Epithelial cell of prostate (primary cell): ENCODE measurements at regions not wholly inside any gene's neighbourhood (a gene's known extent, or its start where the extent isn't known, plus 50 kb on each side); places are given as distances from the start of the nearest gene placed in this dataset.

Source experiments
- DNase-seq: peaks from one replicate; pipeline ENCODE4 v3.0.0-alpha.2; 2011; ENCODE audit warnings: low read depth, low spot score
- H3K27ac ChIP-seq: fragments of 450-650 bp; 2 replicates; pipeline ENCODE4 v1.5.1; 2017; ENCODE audit warnings: mild to moderate bottlenecking

DNA sequence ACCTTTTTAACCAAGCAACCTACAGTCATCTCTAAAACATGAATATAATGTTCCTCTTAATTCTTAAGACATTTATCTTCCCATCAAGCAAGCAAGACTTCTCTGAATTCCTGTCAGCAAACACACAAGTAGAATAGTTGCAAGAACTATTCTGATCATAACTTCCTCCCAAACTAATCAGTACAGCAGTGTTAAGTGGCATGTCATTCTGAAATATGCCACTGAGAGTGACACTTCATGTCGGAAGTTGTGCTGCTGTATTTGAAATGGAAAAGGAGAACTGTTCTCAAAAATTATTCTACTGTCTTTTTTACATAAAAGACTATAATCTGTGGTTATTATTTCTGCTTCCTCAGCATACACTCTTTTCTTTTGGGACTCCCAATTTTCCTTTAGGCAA lies 546.6 kb downstream of the PCDH18 start:
- DNase-seq = no peak
- no peak overlapping the region for H3K27ac ChIP-seq

DNA sequence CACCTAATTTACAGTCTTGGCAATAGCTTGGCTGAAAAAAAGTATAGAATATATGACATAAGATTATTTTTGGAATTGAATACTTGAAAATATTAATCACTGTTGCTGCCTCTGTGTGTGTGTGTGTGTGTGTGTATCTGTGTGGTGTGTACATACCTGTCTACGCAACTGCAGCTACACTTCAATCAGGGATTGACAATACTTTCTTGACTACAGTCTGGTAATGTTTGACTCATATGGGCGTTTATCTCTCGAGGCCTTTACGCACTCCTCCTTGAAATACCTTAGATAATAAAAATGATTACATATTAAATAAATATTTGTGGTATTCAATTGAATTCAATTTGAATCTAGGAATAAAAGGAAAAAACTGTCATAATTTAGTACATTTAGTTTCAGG lies 565.2 kb downstream of the PCDH18 start:
- no peak for DNase-seq
- no peak overlapping the region for H3K27ac ChIP-seq

DNA sequence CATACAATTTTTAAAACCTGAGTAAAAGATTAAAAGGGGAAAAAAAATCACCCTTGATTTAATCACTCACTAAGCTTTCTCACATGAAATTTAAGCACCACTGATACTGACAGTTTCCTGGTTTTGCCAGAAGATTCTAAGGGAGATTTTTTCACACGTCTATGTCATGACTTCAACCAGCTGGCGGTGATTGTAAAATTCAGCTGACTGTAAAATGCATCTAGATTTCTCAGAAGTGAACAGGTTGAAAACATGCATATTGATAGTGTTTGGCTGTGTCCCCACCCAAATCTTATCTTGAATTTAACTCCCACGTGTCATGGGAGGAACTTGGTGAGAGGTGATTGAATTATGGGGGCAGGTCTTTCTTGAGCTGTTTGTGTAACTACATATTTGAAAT lies 566.8 kb downstream of the PCDH18 start:
- H3K27ac ChIP-seq = no peak overlapping the region
- DNase-seq = no peak

DNA sequence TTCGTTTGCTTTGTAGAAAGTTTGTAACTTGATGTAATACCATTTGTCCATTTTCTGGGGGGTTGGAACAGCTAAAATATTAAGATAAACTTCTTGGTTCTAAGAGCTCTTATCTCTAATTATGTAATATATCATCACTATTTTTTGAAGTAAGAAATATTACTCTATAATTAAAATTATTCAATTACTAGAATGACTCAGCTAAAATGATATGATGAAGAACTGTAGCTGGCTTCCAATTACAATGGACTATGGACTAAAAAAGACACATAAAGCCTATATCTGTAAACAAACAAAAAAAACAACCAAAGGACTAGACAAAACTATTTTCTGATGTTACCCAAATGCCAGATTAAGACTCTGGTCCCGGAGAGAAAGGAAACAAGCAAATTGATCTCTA lies 569.4 kb downstream of the PCDH18 start:
- DNase-seq = no peak
- H3K27ac ChIP-seq = no peak overlapping the region

DNA sequence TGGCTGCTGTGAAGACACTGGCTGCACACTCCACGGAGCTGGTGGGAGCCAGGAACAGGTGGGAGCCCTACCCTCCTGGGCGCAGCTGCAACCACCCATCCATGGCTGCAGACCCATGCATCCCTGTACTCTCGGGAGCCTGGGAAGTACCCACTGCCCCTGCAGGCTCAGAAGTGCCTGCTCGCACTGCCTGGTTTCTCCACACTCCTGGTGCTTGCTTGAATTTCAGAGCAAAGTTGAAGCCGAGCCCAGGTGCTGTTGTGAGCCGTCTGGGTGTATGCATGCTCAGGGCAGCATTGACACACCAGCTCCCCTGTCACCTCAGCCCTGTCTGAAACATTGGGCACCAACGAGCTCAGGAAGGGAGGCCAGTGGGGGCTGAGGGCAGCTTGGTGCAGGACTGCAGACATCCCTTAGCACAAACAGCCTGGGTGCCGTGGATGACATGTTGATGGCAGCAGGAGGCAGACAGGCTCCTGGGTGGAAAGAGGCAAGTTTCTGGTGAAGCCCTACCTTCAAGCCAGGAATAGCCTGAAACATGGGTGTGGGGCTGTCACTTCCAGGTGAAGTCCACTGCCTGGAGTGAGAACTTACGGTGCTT lies 585.9 kb downstream of the PCDH18 start:
- no peak for DNase-seq
- no peak overlapping the region for H3K27ac ChIP-seq

DNA sequence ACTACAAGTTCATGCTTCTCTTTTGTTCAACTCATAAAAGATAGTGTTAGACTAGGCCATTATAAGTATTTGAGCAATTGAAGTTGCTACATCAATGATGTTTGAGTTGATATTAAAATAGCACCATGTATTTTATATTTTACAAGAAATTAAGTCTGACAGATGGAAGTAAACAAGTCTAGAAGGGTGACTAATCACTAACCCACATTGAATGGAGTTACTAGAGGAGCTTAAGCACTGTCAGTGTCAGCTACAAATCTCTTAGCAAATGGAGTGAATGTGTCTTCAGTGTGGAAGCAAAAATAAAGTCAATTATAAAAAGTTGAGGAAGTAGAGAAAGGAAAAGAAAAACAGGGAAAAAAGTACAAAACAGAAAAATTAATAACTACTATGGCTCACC lies 592.5 kb downstream of the PCDH18 start:
- H3K27ac ChIP-seq = no peak overlapping the region
- no peak for DNase-seq

DNA sequence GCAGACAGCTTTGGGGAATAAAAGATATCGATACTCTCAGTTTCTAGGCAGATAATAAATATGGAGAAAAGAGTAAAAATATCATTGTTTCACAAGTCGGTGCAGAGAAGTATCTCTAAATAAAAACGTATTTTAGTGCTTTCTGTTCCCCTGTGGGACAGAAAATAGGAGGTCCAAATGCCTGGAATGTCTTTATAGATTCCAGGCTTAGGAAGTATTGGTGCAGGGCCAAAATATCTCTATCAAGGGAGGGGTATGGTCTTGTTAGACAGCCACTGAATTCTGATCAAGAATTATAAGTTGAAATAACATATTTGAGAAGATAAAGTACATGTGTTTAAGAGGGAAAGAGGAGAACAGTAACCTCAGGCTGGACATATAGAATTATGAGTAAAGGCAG lies 596.4 kb downstream of the PCDH18 start:
- no peak for DNase-seq
- no peak overlapping the region for H3K27ac ChIP-seq

DNA sequence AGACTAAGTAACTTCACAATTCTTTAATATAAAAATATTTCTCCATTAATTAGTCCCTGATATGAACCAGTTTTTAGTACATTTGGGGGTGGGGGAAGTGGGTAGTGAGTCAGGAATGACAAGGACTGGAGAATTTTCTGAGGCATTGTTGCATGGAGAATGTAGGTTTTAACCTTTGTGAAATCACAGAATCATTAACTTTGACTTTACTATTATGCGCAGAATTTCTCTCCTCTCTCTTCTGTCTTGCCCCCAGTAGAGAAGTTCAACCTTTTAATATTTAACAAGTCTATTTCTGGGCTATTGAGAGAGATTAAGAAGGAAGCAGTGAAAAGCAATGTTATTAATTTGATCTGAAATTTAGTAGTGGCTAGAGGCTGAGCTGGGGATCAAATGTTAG lies 597.0 kb downstream of the PCDH18 start:
- DNase-seq = no peak
- no peak overlapping the region for H3K27ac ChIP-seq

DNA sequence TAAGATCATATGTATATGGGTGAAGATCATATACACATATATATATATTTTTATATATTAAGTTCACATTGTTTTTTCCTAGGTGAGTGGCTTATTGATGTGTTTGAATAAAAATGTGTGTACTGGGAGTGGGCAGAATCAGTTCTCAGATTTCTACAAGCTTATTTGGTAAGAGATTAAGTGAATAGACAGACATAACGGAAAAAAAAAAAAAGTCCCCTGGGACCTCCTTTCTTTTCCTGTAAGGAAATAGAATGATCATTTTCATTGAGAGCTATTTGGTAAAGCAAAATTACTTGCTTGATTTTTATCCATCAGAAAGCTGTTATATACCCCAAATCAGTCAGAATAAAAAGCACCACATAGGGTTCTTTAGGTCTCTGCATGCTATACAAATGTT lies 597.7 kb downstream of the PCDH18 start:
- H3K27ac ChIP-seq = no peak overlapping the region
- no peak for DNase-seq

DNA sequence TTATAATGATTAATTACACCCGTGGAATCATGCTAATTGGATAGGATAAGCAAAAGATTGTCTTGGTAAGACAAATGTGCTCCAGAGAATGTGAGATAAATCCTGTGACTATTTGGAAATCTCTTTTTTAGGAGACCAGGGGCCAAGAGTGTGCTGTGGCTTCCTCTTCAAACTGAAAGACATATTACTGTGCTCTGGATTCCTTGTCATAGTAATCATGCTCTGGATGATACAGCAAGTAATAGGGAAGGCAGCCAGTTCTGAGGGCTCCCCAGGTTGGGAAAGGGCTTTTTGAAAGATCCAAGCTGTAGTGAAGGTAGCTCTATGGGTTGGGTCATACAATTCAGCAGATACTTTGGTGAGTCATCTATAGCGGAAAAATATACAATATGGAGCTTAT lies 600.5 kb downstream of the PCDH18 start:
- no peak for DNase-seq
- no peak overlapping the region for H3K27ac ChIP-seq

DNA sequence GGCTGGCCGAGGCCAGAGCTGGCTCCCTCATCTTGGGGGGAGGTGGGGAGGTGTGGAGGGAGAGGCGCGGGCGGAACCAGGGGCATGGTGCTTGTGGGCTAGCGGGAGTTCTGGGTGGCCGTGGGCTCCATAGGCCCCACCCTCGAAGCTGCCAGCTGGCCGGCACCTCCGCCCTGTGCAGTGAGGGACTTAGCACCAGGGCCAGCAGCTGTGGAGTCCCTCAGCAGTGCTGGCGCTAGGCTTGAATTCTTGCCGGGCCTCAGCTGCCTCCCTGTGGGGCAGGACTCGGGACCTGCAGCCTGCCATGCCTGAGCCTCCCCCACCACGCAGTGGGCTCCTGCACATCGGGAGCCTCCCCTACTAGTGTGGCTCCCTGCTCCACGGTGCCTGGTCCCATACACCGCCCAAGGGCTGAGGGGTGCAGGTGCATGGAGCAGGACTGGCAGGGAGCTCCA lies 603.3 kb downstream of the PCDH18 start:
- no peak for DNase-seq
- H3K27ac ChIP-seq = no peak overlapping the region

DNA sequence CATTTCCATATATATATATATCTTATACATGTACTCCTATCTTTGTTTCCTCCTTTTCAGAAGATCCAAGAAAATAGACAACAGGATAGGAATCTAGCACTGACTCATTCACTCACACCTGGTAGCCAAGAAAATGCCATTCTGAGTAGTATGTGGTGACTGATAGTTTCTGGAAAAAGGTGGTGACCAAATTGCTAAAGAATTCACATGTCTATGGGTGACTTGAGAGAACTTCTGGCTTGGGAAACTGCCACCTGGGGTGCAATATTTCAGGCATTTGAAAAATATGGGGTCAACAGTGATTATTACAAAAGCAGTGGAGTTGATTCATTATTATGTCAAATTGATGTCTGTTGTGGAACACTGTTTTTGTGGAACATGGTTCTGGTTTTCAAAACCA lies 605.1 kb downstream of the PCDH18 start:
- peak overlapping the region; percentile 16 for H3K27ac ChIP-seq
- DNase-seq = peak; percentile 22

DNA sequence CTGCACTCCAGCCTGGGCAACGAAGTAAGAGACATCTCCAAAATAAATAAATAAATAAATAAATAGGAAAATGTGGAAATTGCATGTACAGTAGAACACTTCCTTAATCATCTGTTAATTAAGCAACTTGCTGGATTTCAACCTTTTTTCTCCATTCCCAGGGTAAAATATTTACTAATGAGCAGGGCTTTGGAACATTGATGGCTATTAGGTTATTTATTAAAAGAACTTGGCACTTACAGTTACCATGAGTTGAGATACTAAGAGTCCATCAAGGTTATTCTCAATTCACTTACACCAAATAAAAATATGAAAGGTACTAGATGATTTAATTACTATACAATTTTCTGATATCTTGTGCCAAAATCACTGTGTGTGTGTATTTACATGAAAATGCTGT lies 607.1 kb downstream of the PCDH18 start:
- H3K27ac ChIP-seq = no peak overlapping the region
- DNase-seq = no peak

DNA sequence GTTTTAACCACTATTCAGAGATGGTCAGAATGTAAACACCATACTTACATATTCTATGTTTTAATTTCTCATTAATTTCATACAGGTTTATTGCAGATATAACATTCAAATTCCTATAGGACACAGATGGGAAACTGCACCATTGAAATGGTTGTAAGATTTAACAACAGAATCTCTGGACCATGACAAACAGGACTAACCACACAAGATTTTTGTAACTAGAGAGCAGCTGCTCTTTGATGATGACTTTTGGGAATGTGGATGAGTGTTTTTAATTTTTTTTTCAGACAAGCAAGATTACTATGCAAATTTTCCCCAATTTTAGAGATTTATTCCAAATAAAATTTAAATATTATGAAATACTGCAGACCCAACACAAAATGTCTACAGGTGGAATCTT lies 610.2 kb downstream of the PCDH18 start:
- H3K27ac ChIP-seq = no peak overlapping the region
- no peak for DNase-seq

DNA sequence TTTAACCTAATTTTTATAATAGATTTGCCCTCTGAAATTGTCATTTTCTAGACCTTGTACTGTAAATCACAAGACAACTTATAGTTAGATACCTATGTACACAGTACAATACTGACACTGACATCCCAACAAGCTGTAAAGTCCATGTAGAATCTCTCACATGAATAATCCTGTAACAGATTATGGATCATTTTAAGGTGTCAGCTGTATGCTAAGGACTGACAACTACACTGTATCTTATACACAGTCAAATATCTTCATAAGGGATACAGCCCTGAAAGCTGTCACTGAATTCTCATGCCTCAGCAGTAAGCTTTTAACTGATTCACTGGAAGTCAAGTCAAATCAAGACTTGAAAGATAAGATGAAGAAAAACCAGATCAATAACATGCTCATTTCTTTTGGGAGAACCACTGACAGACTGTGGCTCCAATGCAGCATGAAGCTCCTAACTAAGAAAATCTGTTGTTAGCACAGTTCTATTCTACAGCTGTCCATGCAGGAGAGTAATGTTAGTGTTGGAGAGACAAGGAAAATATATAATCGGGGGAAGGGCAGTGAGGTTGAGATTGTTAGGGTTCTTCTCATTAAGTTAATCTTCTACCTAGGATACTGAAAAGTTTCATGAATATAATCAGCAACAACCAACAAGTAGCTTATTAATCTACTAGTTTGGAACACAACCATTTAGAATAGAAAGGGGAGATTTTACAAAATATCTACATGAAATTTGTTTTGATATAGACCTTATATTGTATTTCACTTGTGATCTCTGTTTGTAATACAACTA lies 612.0 kb downstream of the PCDH18 start:
- DNase-seq = no peak
- H3K27ac ChIP-seq = no peak overlapping the region

DNA sequence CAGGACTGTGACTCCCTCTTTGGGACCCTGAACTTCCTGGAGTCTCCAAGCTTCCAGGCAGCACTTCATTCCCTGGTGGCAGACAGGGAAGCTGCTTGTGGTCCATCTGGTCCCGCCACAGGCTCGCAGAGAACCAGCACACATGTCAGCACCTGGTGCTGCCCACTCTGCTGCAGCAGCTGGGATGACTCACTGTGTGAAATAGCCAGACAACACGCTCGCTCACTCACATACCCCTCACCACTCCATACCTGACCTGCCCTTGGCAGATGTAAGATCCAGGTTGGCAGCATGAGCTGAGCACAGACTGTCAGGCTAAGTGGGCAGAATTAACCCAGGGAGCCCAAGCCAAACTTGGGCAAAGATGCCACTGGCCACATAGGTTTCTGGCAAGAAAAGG lies 613.5 kb downstream of the PCDH18 start:
- H3K27ac ChIP-seq = no peak overlapping the region
- no peak for DNase-seq

DNA sequence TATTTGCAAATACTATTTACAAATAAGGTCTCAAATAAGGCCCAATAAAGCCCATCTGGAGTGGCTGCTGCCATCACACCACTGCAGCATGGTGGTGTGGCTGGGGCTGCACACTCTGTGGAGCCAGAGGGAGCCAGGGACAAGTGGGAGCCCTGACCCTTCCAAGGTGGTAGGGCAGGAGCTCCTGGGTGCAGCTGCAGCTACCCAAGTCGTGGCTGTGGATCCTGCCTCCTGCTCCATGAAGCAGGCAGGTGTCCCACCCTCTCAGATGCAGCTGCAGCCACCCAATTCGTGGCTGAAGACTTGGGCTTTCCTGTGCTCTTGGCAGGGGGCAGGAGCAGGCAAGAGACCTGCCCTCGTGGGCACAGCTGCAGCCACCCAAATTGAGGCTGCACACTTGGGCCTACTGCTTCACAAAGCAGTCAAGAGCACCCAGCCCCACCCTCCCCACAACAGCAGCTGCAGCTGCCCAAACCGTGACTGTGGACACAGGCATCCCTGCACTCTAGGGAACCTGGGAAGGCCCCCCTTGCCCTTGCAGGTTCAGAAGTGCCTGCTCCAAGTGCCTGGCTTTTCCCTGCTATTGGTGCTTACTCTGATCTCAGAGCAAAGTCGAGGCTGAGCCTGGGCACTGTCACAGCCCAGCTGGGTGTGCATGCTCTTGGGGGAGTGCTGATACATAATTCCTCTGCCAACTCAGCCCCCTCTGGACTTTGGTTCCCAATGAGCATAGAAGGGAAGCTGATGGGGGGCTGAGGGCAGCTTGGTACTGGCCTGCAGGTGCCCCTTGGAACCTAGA lies 614.8 kb downstream of the PCDH18 start:
- no peak overlapping the region for H3K27ac ChIP-seq
- DNase-seq = no peak

DNA sequence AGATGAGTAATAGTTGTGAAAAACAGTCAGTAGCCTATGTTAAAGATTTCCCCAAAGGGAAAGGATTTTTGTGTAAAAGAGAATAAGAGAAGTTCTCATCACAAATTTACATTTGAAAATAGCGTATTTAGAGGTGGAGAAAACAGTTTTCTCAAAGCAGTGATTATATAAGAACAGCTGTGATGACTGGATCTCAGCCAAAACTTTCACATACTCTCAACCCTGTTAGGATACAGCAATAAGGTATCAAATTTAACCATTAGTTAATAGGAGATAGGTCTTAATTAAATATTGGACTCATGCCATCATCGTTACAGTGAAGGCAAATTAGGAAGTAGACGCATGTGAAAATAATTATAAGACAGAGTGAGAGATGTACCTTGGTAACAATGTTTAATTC lies 622.7 kb downstream of the PCDH18 start:
- H3K27ac ChIP-seq = no peak overlapping the region
- no peak for DNase-seq

DNA sequence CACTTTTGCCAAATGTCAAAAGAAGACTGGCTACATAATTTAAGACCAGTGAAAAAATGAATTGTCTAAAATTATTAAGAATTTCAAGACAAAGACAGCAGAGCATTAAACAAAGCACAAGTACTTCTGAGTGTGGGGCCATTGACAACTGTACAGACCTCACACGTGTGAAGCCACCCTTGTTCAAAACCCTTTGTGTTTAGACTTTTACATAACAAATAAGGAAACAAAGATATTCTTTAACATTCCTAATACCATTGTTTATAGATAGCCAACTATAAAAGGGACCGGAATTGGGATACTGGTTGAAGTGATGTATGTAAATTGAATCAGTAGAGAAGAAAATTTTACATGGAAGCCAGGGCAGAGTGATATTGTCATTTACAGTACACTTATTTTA lies 624.2 kb downstream of the PCDH18 start:
- no peak for DNase-seq
- no peak overlapping the region for H3K27ac ChIP-seq

DNA sequence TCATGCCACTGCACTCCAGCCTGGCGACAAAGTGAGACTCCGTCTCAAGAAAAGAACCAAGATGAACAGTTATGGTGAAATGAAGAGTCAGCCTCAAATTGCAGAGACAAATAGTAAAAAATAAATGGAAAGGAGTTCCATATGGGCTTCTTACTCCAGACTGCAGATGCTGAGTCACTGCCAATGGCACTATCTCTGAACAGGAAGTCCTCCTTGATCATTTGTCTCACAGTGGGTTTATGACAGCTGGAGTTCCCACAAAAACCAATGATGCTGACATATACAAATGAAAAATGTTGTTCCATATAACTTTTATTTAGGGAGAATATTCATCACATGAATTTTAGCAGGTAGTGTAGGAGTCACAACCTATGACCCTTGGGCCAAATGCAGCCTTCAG lies 631.6 kb downstream of the PCDH18 start:
- no peak overlapping the region for H3K27ac ChIP-seq
- no peak for DNase-seq

DNA sequence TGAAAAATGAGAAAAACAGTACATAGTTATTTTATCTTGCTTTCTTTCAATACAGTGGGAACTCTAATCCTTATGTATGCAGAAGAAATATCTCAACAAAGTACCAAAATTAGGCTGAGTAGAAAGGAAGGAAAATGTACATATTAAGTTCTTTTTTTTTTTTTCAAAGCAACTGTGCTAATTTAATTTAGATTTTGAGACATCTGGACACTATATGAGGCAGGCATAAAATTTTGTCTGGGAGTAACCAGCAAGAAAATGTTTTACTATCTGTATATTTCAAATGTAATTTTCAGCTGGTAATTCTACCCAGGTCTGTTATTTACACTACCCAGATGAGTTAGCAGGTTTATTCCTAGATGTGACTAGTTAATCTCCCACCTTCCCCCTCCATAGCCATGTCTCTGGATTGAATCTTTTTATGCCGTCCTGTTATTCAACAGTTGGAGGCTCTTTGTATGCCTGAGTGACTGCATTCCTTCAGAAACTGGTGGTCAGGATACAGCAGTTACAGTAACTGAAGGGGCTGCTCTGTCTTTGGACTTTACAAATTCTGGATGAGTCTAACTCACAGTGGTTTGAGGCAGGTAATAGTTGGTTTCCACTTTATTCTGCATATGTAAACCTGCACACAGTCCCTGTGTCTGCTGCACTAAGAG lies 633.6 kb downstream of the PCDH18 start:
- DNase-seq = no peak
- no peak overlapping the region for H3K27ac ChIP-seq
